Natural killer cell (primary cell): ENCODE measurements at regions not wholly inside any gene's neighbourhood (a gene's known extent, or its start where the extent isn't known, plus 50 kb on each side); places are given as distances from the start of the nearest gene placed in this dataset.
"Not testable (repeated sequence)": the region's sequence is repeated elsewhere in the genome, so short reads cannot be mapped to it uniquely, and the experiment has no call there.

Source experiments
- ATAC-seq, 3 donors: fragments of 150-1000 bp in 2 of 3; fragments of 200-7000 bp in 1 of 3; cut with Tn5 transposase; 1 replicate in 1 of 3; 2 replicates in 2 of 3; pipeline ENCODE4 v1.10.0; 2021; ENCODE audit warnings: mild to moderate bottlenecking in 2 of 3, moderate library complexity in 2 of 3
- DNase-seq, 2 donors: peaks; one replicate each; pipeline versions ENCODE4 v3.0.0 to v3.0.0-alpha.2; 2013 to 2021; ENCODE audit warnings: mixed read lengths in 1 of 2
- H3K27ac ChIP-seq: one replicate; pipeline ENCODE4 v1.5.1; 2013; ENCODE audit warnings: mild to moderate bottlenecking, low read length
- H3K27me3 ChIP-seq: one replicate; pipeline ENCODE4 v1.6.1; 2013; ENCODE audit warnings: low read length; ENCODE audit not compliant: control insufficient read depth, insufficient read depth
- H3K36me3 ChIP-seq: one replicate; pipeline ENCODE4 v1.6.1; 2013; ENCODE audit warnings: low read length; ENCODE audit not compliant: control insufficient read depth, insufficient read depth
- H3K4me1 ChIP-seq: one replicate; pipeline ENCODE4 v1.6.1; 2013; ENCODE audit warnings: low read length; ENCODE audit not compliant: control insufficient read depth, insufficient read depth
- H3K4me3 ChIP-seq: one replicate; pipeline ENCODE4 v1.5.1; 2013; ENCODE audit warnings: low read length
- H3K9me3 ChIP-seq: one replicate; pipeline ENCODE4 v1.6.1; 2013; ENCODE audit warnings: low read length; ENCODE audit not compliant: control insufficient read depth, insufficient read depth
- H3K27ac Mint-ChIP-seq, 2 donors: one replicate each; pipeline ENCODE4 v1.8.0; 2022; ENCODE audit warnings: mild to moderate bottlenecking in 2 of 2, mixed read lengths in 2 of 2, moderate library complexity in 1 of 2
- H3K27me3 Mint-ChIP-seq, 2 donors: one replicate each; pipeline ENCODE4 v1.8.0; 2022; ENCODE audit warnings: low read depth in 2 of 2, mixed read lengths in 2 of 2
- H3K36me3 Mint-ChIP-seq: one replicate; pipeline ENCODE4 v1.8.0; 2022; ENCODE audit warnings: mixed read lengths
- H3K4me1 Mint-ChIP-seq, 2 donors: one replicate each; pipeline ENCODE4 v1.8.0; 2022; ENCODE audit warnings: mixed read lengths in 2 of 2
- H3K4me3 Mint-ChIP-seq: one replicate; pipeline ENCODE4 v1.8.0; 2022; ENCODE audit warnings: mild to moderate bottlenecking, moderate library complexity, mixed read lengths
- H3K9me3 Mint-ChIP-seq, 2 donors: one replicate each; pipeline ENCODE4 v1.8.0; 2022; ENCODE audit warnings: mixed read lengths in 2 of 2
- CTCF ChIP-seq: fragments of 200-600 bp; IDR thresholded peaks from one replicate; pipeline ENCODE4 v1.8.0; 2022; ENCODE audit warnings: antibody characterized with exemption
- WGBS: methylation state at CpG from one replicate; pipeline ENCODE4 v1.1.7; 2013; ENCODE audit warnings: missing lambda C conversion rate; ENCODE audit not compliant: insufficient coverage; 5-methylcytosine and 5-hydroxymethylcytosine counted together
- intact Hi-C: fragments of 100-400 bp; cut with micrococcal nuclease; formaldehyde crosslinking; loops from one replicate; pipeline ENCODE4 v1.14.2; 2022

- WGBS: 80% methylated on average over 1 of the region's 1 CpG
- H3K4me3 ChIP-seq: no peak overlapping the region
- no peaks in the 10 kb centered on the region for H3K27me3 Mint-ChIP-seq
These were observed 550.8 kb upstream of the CDH5 start for GRCh38 chr16:65815707-65816106.

GRCh38 chr16:65813879-65814278 is 552.6 kb upstream of the CDH5 start:
- H3K36me3 ChIP-seq, H3K4me1 ChIP-seq, H3K27me3 ChIP-seq, H3K27ac ChIP-seq, H3K4me3 Mint-ChIP-seq, DNase-seq, ATAC-seq, H3K9me3 ChIP-seq, H3K27me3 Mint-ChIP-seq, intact Hi-C loops, H3K9me3 Mint-ChIP-seq, H3K36me3 Mint-ChIP-seq, H3K4me1 Mint-ChIP-seq, H3K4me3 ChIP-seq, H3K27ac Mint-ChIP-seq: not testable (repeated sequence)
- WGBS: 76% methylated on average over 7 of the region's 7 CpGs

More at GRCh38 chr16:65815707-65816106, 550.8 kb upstream of the CDH5 start:
- no peak for TF ChIP-seq CTCF
- Mint-ChIP-seq H3K27ac (no peak overlapping the region), H3K36me3 (no peaks in the 10 kb centered on the region), H3K4me1 (no peaks in the 10 kb centered on the region), H3K4me3 (no peak overlapping the region), H3K9me3 (no peaks in the 10 kb centered on the region)
- ATAC-seq: no peak
- intact Hi-C loops: no loop called here
- Histone ChIP-seq H3K36me3 (no peaks in the 10 kb centered on the region), H3K4me1 (no peaks in the 10 kb centered on the region), H3K27me3 (no peaks in the 10 kb centered on the region), H3K9me3 (peaks cover 3% of the 10 kb centered on the region), H3K27ac (no peak overlapping the region)
- no peak for DNase-seq

- Mint-ChIP-seq H3K36me3 (no peaks in the 10 kb centered on the region), H3K4me3 (no peak overlapping the region), H3K27me3 (peaks cover 5 to 16% of the 10 kb centered on the region in 2 donors), H3K9me3 (no peaks in the 10 kb centered on the region), H3K27ac (no peak overlapping the region), H3K4me1 (no peaks in the 10 kb centered on the region)
- no peaks in the 10 kb centered on the region for H3K4me1 ChIP-seq
- DNase-seq (no peak), ATAC-seq (no peak)
- H3K36me3 ChIP-seq: no peaks in the 10 kb centered on the region
- no peaks in the 10 kb centered on the region for H3K27me3 ChIP-seq
- H3K27ac ChIP-seq: no peak overlapping the region
- H3K9me3 ChIP-seq: no peaks in the 10 kb centered on the region
- intact Hi-C loops: no loop called here
- no peak overlapping the region for H3K4me3 ChIP-seq
- no peak for TF ChIP-seq CTCF
- 82% methylated on average over 8 of the region's 8 CpGs for WGBS
These were observed 556.9 kb upstream of the CDH5 start for GRCh38 chr16:65809627-65810026.

GRCh38 chr16:65808790-65809189 is 557.7 kb upstream of the CDH5 start:
- Mint-ChIP-seq H3K4me1 (no peaks in the 10 kb centered on the region), H3K9me3 (no peaks in the 10 kb centered on the region), H3K4me3 (no peak overlapping the region), H3K36me3 (no peaks in the 10 kb centered on the region), H3K27me3 (peaks cover 13 to 17% of the 10 kb centered on the region in 2 donors), H3K27ac (no peak overlapping the region)
- 91% methylated on average over 4 of the region's 4 CpGs for WGBS
- DNase-seq (no peak), ATAC-seq (no peak)
- intact Hi-C loops: no loop called here
- no peaks in the 10 kb centered on the region for H3K36me3 ChIP-seq
- no peaks in the 10 kb centered on the region for H3K27me3 ChIP-seq
- no peak overlapping the region for H3K27ac ChIP-seq
- no peaks in the 10 kb centered on the region for H3K4me1 ChIP-seq
- H3K9me3 ChIP-seq: no peaks in the 10 kb centered on the region
- no peak overlapping the region for H3K4me3 ChIP-seq
- no peak for TF ChIP-seq CTCF
